RPMI7951 (cell line): ENCODE measurements at regions not wholly inside any gene's neighbourhood (a gene's known extent, or its start where the extent isn't known, plus 50 kb on each side); places are given as distances from the start of the nearest gene placed in this dataset.
A peak's percentile ranks its signal among the peaks of the same experiment; 100 is the strongest.

ENCODE experiments used
- DNase-seq: peaks from one replicate; pipeline ENCODE4 v3.0.0-alpha.2; 2012; ENCODE audit warnings: low read depth

DNA sequence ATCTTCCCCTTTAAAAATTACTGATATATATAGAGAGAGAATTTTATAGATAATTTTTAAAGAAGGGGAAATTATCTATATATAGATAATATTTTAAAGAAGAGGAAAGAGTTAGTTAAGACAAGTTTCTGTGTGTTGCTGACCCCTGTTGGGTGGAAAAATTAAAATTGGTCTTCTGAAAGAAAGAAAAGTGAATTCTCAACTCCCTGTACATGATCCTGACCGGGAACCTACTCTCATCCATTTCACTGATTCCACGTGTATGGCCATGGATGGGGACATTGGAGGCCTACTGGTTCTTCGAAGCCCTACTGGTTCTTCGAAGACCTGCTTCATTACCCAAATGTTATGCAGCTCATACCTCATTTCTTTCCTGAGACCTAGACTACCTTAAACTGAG lies 53.0 kb upstream of the TCF21 start:
- no peak for DNase-seq

DNA sequence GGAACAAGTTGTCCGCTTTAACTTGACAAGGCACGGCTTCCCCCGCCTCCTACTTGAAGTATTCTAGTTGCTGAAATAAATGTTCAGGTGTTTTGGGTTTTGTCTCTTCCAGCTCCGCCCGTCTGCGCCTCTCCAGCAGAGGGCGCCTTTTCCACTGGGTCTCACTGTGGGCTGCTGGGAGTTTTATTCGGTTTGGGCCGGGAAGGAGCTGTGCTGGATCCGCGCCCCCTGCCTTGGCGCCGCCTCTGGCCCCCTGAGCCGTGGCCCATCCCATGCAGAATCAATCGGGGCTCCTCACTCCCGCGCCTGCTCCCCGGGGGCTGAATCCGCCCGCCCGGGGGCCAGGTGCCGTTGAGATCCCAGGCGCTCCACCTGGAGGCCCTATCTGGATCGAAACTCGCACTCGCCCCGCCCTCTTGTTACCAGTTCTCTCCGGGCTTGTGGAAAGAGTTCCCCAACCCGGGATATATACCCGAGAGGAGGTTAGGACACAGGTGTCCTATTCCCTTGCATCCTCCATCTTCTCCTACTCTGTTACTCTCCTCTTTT lies 51.0 kb upstream of the TCF21 start:
- DNase-seq = peak; percentile 33
